ENCODE measurements at regions not wholly inside any gene's neighbourhood (a gene's known extent, or its start where the extent isn't known, plus 50 kb on each side); places are given as distances from the start of the nearest gene placed in this dataset.
A peak's percentile ranks its signal among the peaks of the same experiment; 100 is the strongest.

- DNase-seq (ENCODE audit: low read depth) = no peak
Measured at GRCh38 chr13:30151388-30151787, 156.0 kb downstream of the KATNAL1 start.

GRCh38 chr13:30149248-30149647, 158.1 kb downstream of the KATNAL1 start:
- DNase-seq (ENCODE audit: low read depth) = no peak

- DNase-seq (ENCODE audit: low read depth) = no peak
Measured at GRCh38 chr13:30148786-30149185, 158.6 kb downstream of the KATNAL1 start.

GRCh38 chr13:30148171-30148754, 159.1 kb downstream of the KATNAL1 start:
- DNase-seq (ENCODE audit: low read depth) = no peak

- DNase-seq (ENCODE audit: low read depth) = no peak
Measured at GRCh38 chr13:30147421-30147820, 159.9 kb downstream of the KATNAL1 start.

- no peak for DNase-seq (ENCODE audit: low read depth)
Measured at GRCh38 chr13:30147015-30147414, 160.3 kb downstream of the KATNAL1 start.

- DNase-seq (ENCODE audit: low read depth) = no peak
Measured at GRCh38 chr13:30145709-30146367, 161.5 kb downstream of the KATNAL1 start.

GRCh38 chr13:30143666-30144400, 163.5 kb downstream of the KATNAL1 start:
- no peak for DNase-seq (ENCODE audit: low read depth)

GRCh38 chr13:30142486-30143211, 164.7 kb downstream of the KATNAL1 start:
- DNase-seq (ENCODE audit: low read depth) = peak; percentile 86

GRCh38 chr13:30141775-30142485, 165.4 kb downstream of the KATNAL1 start:
- DNase-seq (ENCODE audit: low read depth) = no peak

- DNase-seq (ENCODE audit: low read depth) = no peak
Measured at GRCh38 chr13:30140973-30141372, 166.4 kb downstream of the KATNAL1 start.

- DNase-seq (ENCODE audit: low read depth) = no peak
Measured at GRCh38 chr13:30138511-30138910, 168.8 kb downstream of the KATNAL1 start.

- DNase-seq (ENCODE audit: low read depth) = no peak
Measured at GRCh38 chr13:30135868-30136267, 171.5 kb downstream of the KATNAL1 start.

GRCh38 chr13:30135351-30135750, 172.0 kb downstream of the KATNAL1 start:
- no peak for DNase-seq (ENCODE audit: low read depth)

GRCh38 chr13:30134578-30134977, 172.8 kb downstream of the KATNAL1 start:
- no peak for DNase-seq (ENCODE audit: low read depth)

- DNase-seq (ENCODE audit: low read depth) = no peak
Measured at GRCh38 chr13:30133996-30134395, 173.4 kb downstream of the KATNAL1 start.

- no peak for DNase-seq (ENCODE audit: low read depth)
Measured at GRCh38 chr13:30133554-30133912, 173.8 kb downstream of the KATNAL1 start.

- DNase-seq (ENCODE audit: low read depth) = no peak
Measured at GRCh38 chr13:30132623-30133553, 174.5 kb downstream of the KATNAL1 start.

GRCh38 chr13:30129411-30129810, 177.9 kb downstream of the KATNAL1 start:
- DNase-seq (ENCODE audit: low read depth) = no peak

- DNase-seq (ENCODE audit: low read depth) = no peak
Measured at GRCh38 chr13:30128591-30128990, 178.8 kb downstream of the KATNAL1 start.

- no peak for DNase-seq (ENCODE audit: low read depth)
Measured at GRCh38 chr13:30128095-30128494, 179.3 kb downstream of the KATNAL1 start.
